ENCODE measurements at regions not wholly inside any gene's neighbourhood (a gene's known extent, or its start where the extent isn't known, plus 50 kb on each side); places are given as distances from the start of the nearest gene placed in this dataset.

DNA sequence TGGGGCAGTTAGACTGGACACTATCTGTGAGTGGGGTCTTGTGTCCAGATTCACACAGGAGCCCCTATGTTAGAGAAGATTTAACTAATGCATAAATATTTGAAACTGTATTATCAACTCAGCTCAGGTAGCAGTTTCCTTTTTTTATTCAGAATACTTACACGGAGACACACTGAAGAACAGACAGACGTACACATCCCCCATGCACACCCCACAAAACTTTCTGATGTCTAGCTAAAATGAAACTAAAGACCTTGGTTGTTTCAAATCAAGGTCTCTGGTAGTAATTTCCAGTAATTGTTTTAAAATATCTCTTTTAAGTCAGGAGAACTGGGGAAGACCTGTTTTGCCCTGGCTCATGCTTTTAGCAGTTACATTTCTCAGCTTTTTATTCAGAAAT lies 55.7 kb upstream of the PRKCQ start:
- TF ChIP-seq CTCF (IDR thresholded peaks at IDR 0.05): no peak
- TF ChIP-seq POLR2A (IDR thresholded peaks at IDR 0.05): no peak

Data from vagina (tissue), 2 donors.